Heart right ventricle (tissue), 16 donors: ENCODE measurements at regions not wholly inside any gene's neighbourhood (a gene's known extent, or its start where the extent isn't known, plus 50 kb on each side); places are given as distances from the start of the nearest gene placed in this dataset.

Source experiments
- ATAC-seq, 8 donors: fragments of 200-7000 bp; cut with Tn5 transposase; one replicate each; pipeline ENCODE4 v1.9.1; 2020; ENCODE audit warnings: mild to moderate bottlenecking in 8 of 8, moderate library complexity in 8 of 8, moderate number of reproducible peaks in 1 of 8
- DNase-seq, 2 donors: peaks; one replicate each; pipeline ENCODE4 v3.0.0-alpha.2; 2020
- H3K27ac ChIP-seq, 10 donors: fragments of 200-600 bp; sonication (generic) in 2 of 10; one replicate each; pipeline versions ENCODE4 v1.5.0 to v1.8.0; 2020 to 2022; ENCODE audit warnings: mild to moderate bottlenecking in 3 of 10
- H3K27me3 ChIP-seq, 7 donors: fragments of 200-600 bp; one replicate each; pipeline ENCODE4 v1.8.0; 2021 to 2022; ENCODE audit warnings: mild to moderate bottlenecking in 2 of 7
- H3K36me3 ChIP-seq, 9 donors: fragments of 200-600 bp; sonication (generic) in 1 of 9; one replicate each; pipeline versions ENCODE4 v1.5.0 to v1.8.0; 2020 to 2022; ENCODE audit warnings: mild to moderate bottlenecking in 2 of 9
- H3K4me1 ChIP-seq, 9 donors: fragments of 200-600 bp; sonication (generic) in 1 of 9; one replicate each; pipeline versions ENCODE4 v1.5.0 to v1.8.0; 2020 to 2022; ENCODE audit warnings: mild to moderate bottlenecking in 4 of 9
- H3K4me3 ChIP-seq, 10 donors: fragments of 200-600 bp; sonication (generic) in 2 of 10; one replicate each; pipeline versions ENCODE4 v1.5.0 to v1.8.0; 2020 to 2022; ENCODE audit warnings: mild to moderate bottlenecking in 7 of 10, moderate library complexity in 2 of 10
- H3K9me3 ChIP-seq, 11 donors: fragments of 200-600 bp in 10 of 11; sonication (generic) in 2 of 11; one replicate each; pipeline versions ENCODE4 v1.5.0 to v1.8.0; 2013 to 2022; ENCODE audit warnings: mild to moderate bottlenecking in 2 of 11, control low read depth in 1 of 11, moderate library complexity in 1 of 11
- CTCF ChIP-seq, 9 donors: fragments of 200-600 bp; sonication (generic) in 2 of 9; IDR thresholded peaks; one replicate each; pipeline versions ENCODE4 v1.5.0 to v1.8.0; 2021 to 2022; ENCODE audit warnings: antibody characterized with exemption in 9 of 9, mild to moderate bottlenecking in 5 of 9, moderate library complexity in 1 of 9
- WGBS, 2 donors: extraction: QIAGEN DNeasy Blood & Tissue Kit; methylation state at CpG; one replicate each; pipeline ENCODE4 v1.1.7; 2013; ENCODE audit warnings: inconsistent platforms in 1 of 2; 5-methylcytosine and 5-hydroxymethylcytosine counted together
- intact Hi-C, 10 donors: fragments of 100-400 bp; cut with DNase I; formaldehyde crosslinking; loops; one replicate each; pipeline versions ENCODE4 v1.11.1 to v1.14.2; 2022
- donor health status: Arrhythmogenic right ventricular cardiomyopathy.
- donor health status: ischemic (EF 13 %, LVEDD 7.1; RV severe dilation, severe dysfunction).
- donor health status: healthy with polysubstance abuse.
- donor health status: DM: no; HTN: yes; CAD: no.
- donor health status: DM: no; HTN: no; CAD: no.
- donor health status: ischemic (EF 25% LVEDD 6.9; RV normal size, moderate dysfunction).
- donor health status: ischemic (EF 25% LVEDD 5.7; RV mildly dilated, moderate dysfunction).
- donor health status: healthy.
- donor health status: DM: yes; HTN: yes; CAD: no.
- donor health status: Ischemic cardiomyopathy.
- donor health status: ischemic (EF 35%, LVEDD 5.7; RV mildly dilated, moderate dysfunction).
- donor health status: nonischemic (EF 11% LVEDD 7.7; RV severe dilation, severe dysfunction).
- donor health status: DM: yes; HTN: yes; CAD: no.
- donor health status: PGD.
- donor health status: ischemic (EF 29% LVEDD 5.4; RV normal size, mild dysfunction).
- donor health status: nonischemic (EF 23%, LVEDD 6.1; RV moderate dilation, normal function).

GRCh38 chr12:14129611-14130195 lies 148.3 kb upstream of the GRIN2B start:
- no peak overlapping the region for H3K4me3 ChIP-seq
- intact Hi-C loops = no loop called here
- WGBS, 2 donors = 58 to 65% methylated on average over 12 of the region's 12 CpGs
- H3K27ac ChIP-seq = no peak overlapping the region
- DNase-seq (no peak), ATAC-seq (no peak)
- no peaks in the 10 kb centered on the region for H3K27me3 ChIP-seq
- no peak for TF ChIP-seq CTCF (IDR thresholded peaks at IDR 0.05)
- peaks cover 0 to 18% (median 0%) of the 10 kb centered on the region in 11 donors for H3K9me3 ChIP-seq
- H3K4me1 ChIP-seq = no peaks in the 10 kb centered on the region
- H3K36me3 ChIP-seq = no peaks in the 10 kb centered on the region

DNA sequence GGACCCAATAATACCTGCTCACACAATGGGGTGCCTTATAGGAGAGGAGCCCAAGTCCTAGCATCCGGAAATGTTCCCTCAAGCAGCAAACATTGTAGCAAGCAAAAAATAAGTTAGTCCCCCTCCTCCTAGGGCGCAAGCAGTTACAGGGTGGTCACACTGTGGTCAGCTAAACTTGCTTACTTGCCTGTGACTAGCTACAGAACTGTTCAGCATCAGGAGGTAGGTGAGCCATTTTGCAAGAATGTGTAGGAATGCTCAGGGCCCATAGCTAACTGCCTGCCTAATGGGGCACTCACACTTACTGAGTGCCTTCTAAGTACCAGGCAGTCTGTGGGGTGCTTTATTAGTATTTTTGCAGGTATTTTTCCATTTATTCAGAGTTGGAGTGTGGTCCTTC lies 154.6 kb upstream of the GRIN2B start:
- peaks cover 0 to 8% (median 0%) of the 10 kb centered on the region in 7 donors for H3K27me3 ChIP-seq
- peaks cover 0 to 9% (median 0%) of the 10 kb centered on the region in 11 donors for H3K9me3 ChIP-seq
- intact Hi-C loops = no loop called here
- no peak overlapping the region for H3K4me3 ChIP-seq
- DNase-seq (no peak), ATAC-seq (no peak)
- H3K27ac ChIP-seq = no peak overlapping the region
- 91 to 92% methylated on average over 2 of the region's 2 CpGs for WGBS, 2 donors
- H3K4me1 ChIP-seq = no peaks in the 10 kb centered on the region
- H3K36me3 ChIP-seq = no peaks in the 10 kb centered on the region
- no peak for TF ChIP-seq CTCF (IDR thresholded peaks at IDR 0.05)

- peaks cover 0 to 17% (median 0%) of the 10 kb centered on the region in 7 donors for H3K27me3 ChIP-seq
- intact Hi-C loops = no loop called here
- no peaks in the 10 kb centered on the region for H3K36me3 ChIP-seq
- no peaks in the 10 kb centered on the region for H3K4me1 ChIP-seq
- peaks cover 0 to 3% (median 0%) of the 10 kb centered on the region in 11 donors for H3K9me3 ChIP-seq
- peak in 3 of 9 donors; percentile 9 to 28 (median 16) for TF ChIP-seq CTCF (IDR thresholded peaks at IDR 0.05)
- ATAC-seq (no peak), DNase-seq (no peak)
- no peak overlapping the region for H3K4me3 ChIP-seq
- WGBS, 2 donors = 56 to 58% methylated on average over 6 of the region's 6 CpGs
- H3K27ac ChIP-seq = no peak overlapping the region
Observed at GRCh38 chr12:14138495-14138894, 157.1 kb upstream of the GRIN2B start.

- intact Hi-C loops = no loop called here
- 57 to 59% methylated on average over 6 of the region's 6 CpGs for WGBS, 2 donors
Observed at GRCh38 chr12:14148489-14149270, 167.3 kb upstream of the GRIN2B start.

More at GRCh38 chr12:14148489-14149270, 167.3 kb upstream of the GRIN2B start:
- H3K4me3 ChIP-seq = no peak overlapping the region
- H3K9me3 ChIP-seq = no peaks in the 10 kb centered on the region
- H3K27ac ChIP-seq = no peak overlapping the region
- H3K27me3 ChIP-seq = peaks cover 0 to 5% (median 0%) of the 10 kb centered on the region in 7 donors
- H3K36me3 ChIP-seq = no peaks in the 10 kb centered on the region
- no peak for DNase-seq
- H3K4me1 ChIP-seq = no peaks in the 10 kb centered on the region
- ATAC-seq = no peak
- TF ChIP-seq CTCF (IDR thresholded peaks at IDR 0.05) = no peak
